ENCODE measurements at regions not wholly inside any gene's neighbourhood (a gene's known extent, or its start where the extent isn't known, plus 50 kb on each side); places are given as distances from the start of the nearest gene placed in this dataset.

DNA sequence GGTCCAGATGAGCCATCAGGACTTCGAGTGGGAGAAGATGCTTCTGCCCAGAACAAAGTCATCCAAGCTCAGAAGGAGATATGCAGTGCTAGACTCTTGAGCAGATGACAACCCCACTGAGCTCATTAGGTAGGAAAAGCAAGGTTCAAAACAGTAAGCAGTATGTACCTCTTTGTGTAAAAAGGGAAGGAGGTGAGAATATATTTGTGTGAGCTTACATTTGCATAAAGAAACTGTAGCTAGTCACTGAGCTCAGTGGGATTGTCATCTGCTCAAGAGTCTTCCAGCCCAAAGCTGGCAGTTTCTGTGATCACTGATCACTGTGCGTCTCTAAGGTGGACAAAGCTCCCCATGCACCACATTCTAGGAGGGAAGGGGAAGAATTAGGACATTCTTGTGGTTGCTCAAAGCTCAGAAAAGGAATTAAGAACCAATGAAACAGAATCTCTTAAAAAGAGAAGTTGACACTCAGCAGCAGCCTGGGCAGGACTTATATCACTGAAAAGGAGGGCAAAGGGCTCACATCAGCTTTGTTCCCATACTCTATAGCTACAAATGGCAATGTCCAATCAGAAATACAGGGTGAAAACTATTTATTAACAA lies 90.0 kb upstream of the MAFB start:
- no peak for ATAC-seq
- Mint-ChIP-seq H3K27ac (no peak overlapping the region), H3K4me1 (peaks cover 7% of the 10 kb centered on the region), H3K36me3 (no peaks in the 10 kb centered on the region), H3K4me3 (no peak overlapping the region), H3K9me3 (no peaks in the 10 kb centered on the region)
- DNase-seq (ENCODE audit: low spot score in 2 of 2), result no peak

GRCh38 chr20:40781327-40782042 lies 92.4 kb upstream of the MAFB start:
- no peak for ATAC-seq
- DNase-seq (ENCODE audit: low spot score in 2 of 2), result no peak
- Mint-ChIP-seq H3K4me3 (no peak overlapping the region), H3K36me3 (no peaks in the 10 kb centered on the region), H3K27ac (no peak overlapping the region), H3K9me3 (peaks cover 2% of the 10 kb centered on the region), H3K4me1 (no peaks in the 10 kb centered on the region)

- no peak for DNase-seq (ENCODE audit: low spot score in 2 of 2)
- Mint-ChIP-seq H3K4me1 (no peaks in the 10 kb centered on the region), H3K4me3 (no peak overlapping the region), H3K36me3 (no peaks in the 10 kb centered on the region), H3K27ac (no peak overlapping the region), H3K9me3 (peaks cover 2% of the 10 kb centered on the region)
- ATAC-seq, result no peak
Measured at GRCh38 chr20:40782043-40782368, 93.0 kb upstream of the MAFB start.

DNA sequence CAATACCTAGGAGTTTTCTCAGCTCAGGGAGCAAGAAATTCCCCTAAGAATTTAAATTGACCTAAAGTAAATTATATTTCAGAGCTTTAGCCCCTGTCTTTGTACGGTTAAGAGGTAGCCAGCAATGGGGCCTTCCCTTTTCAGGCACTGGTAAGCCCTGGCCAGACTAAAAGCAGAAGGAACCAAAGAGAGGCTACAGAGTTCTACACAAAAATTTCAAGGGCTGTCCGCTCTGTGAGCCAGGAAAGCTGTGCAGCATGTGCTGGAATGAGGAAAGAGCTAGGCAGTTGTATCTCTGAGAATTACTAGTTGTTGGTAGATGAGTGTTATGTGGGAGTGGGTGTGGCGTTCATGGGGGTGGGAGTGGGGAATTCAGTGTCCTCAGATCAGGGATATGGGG lies 96.3 kb upstream of the MAFB start:
- no peak overlapping the region for H3K27ac Mint-ChIP-seq
- peaks cover 2% of the 10 kb centered on the region for H3K9me3 Mint-ChIP-seq
- no peak overlapping the region for H3K4me3 Mint-ChIP-seq
- no peaks in the 10 kb centered on the region for H3K4me1 Mint-ChIP-seq
- ATAC-seq (no peak), DNase-seq (ENCODE audit: low spot score in 2 of 2) (no peak)
- H3K36me3 Mint-ChIP-seq, result no peaks in the 10 kb centered on the region

GRCh38 chr20:40786336-40786735 lies 97.3 kb upstream of the MAFB start:
- Mint-ChIP-seq H3K36me3 (no peaks in the 10 kb centered on the region), H3K27ac (no peak overlapping the region), H3K4me1 (no peaks in the 10 kb centered on the region), H3K9me3 (peaks cover 2% of the 10 kb centered on the region), H3K4me3 (no peak overlapping the region)
- ATAC-seq (no peak), DNase-seq (ENCODE audit: low spot score in 2 of 2) (no peak)

- Mint-ChIP-seq H3K4me1 (no peaks in the 10 kb centered on the region), H3K27ac (no peak overlapping the region)
- ATAC-seq, result no peak
Measured at GRCh38 chr20:40787941-40788340, 98.9 kb upstream of the MAFB start.

DNA sequence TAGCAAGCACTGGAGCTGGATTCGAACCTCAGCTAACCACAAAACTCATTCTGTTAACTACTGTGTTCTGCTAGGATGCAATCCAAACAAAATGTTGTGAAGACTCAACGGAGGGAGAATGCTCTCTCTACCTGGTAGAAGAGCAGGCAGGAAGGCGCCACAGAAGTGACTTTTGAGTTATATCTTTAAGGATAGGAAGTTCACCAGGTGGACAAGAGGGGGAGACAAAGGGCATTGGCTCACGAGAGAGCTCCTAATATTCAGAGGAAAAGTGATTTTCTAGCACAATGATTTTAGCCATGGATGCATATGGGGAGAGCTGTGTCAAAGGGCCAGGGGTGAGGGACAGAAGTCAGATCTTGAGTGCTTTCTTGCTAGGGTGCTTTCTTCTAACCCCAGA lies 108.4 kb upstream of the MAFB start:
- no peaks in the 10 kb centered on the region for H3K36me3 Mint-ChIP-seq

More at GRCh38 chr20:40787941-40788340, 98.9 kb upstream of the MAFB start:
- no peak overlapping the region for H3K4me3 Mint-ChIP-seq
- H3K36me3 Mint-ChIP-seq, result no peaks in the 10 kb centered on the region
- H3K9me3 Mint-ChIP-seq, result peaks cover 2% of the 10 kb centered on the region
- no peak for DNase-seq (ENCODE audit: low spot score in 2 of 2)

GRCh38 chr20:40798066-40798465 lies 109.0 kb upstream of the MAFB start:
- DNase-seq (ENCODE audit: low spot score in 2 of 2) (no peak), ATAC-seq (no peak)
- H3K9me3 Mint-ChIP-seq, result no peaks in the 10 kb centered on the region
- H3K4me1 Mint-ChIP-seq, result no peaks in the 10 kb centered on the region
- no peak overlapping the region for H3K4me3 Mint-ChIP-seq
- no peak overlapping the region for H3K27ac Mint-ChIP-seq
- H3K36me3 Mint-ChIP-seq, result no peaks in the 10 kb centered on the region

More for the DNA sequence above, 108.4 kb upstream of the MAFB start:
- H3K9me3 Mint-ChIP-seq, result no peaks in the 10 kb centered on the region
- no peak for ATAC-seq
- no peak overlapping the region for H3K27ac Mint-ChIP-seq
- no peak for DNase-seq (ENCODE audit: low spot score in 2 of 2)
- no peaks in the 10 kb centered on the region for H3K4me1 Mint-ChIP-seq
- no peak overlapping the region for H3K4me3 Mint-ChIP-seq

DNA sequence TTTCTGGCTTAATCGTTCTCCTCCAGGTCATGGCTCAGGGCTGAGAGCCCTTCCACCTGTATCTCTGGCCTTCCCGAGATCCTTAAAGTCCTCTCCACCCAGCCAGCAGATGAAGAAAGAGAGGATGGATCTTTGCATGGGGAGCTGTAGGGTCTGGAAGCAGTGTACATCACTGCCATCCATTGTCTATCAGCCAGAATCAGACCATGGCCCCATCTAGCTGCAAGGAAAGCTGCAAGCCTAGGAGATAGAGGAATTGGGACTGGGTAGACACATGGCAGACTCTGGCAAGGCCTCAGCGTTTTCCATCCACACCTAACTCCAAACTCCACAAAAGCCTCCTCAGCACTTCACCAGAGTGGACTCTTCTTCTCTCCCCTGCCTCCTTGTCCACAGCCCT lies 113.8 kb upstream of the MAFB start:
- no peaks in the 10 kb centered on the region for H3K4me1 Mint-ChIP-seq
- H3K27ac Mint-ChIP-seq, result no peak overlapping the region
- no peaks in the 10 kb centered on the region for H3K36me3 Mint-ChIP-seq
- ATAC-seq, result no peak
- no peaks in the 10 kb centered on the region for H3K9me3 Mint-ChIP-seq
- no peak overlapping the region for H3K4me3 Mint-ChIP-seq
- no peak for DNase-seq (ENCODE audit: low spot score in 2 of 2)

DNA sequence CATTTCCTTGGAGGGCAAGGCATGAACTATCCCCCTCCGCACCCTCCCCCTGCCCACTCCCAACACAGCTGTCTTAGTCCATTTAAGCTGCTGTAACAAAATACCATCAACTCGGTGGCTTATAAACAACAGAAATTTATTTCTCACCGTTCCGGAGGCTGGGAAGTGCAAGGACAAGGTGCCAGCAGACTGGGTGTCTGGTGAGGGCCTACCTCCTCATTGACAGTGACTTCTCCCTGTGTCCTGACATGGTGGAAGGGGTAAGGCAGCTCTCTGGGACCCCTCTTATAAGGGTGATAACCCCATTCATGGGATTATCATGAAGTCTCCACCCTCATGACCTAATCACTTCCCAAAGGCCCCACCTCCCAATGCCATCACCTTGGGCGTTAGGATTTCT lies 114.3 kb upstream of the MAFB start:
- Mint-ChIP-seq H3K36me3 (no peaks in the 10 kb centered on the region), H3K27ac (no peak overlapping the region), H3K9me3 (no peaks in the 10 kb centered on the region), H3K4me3 (no peak overlapping the region), H3K4me1 (no peaks in the 10 kb centered on the region)
- ATAC-seq, result no peak
- DNase-seq (ENCODE audit: low spot score in 2 of 2), result no peak

DNA sequence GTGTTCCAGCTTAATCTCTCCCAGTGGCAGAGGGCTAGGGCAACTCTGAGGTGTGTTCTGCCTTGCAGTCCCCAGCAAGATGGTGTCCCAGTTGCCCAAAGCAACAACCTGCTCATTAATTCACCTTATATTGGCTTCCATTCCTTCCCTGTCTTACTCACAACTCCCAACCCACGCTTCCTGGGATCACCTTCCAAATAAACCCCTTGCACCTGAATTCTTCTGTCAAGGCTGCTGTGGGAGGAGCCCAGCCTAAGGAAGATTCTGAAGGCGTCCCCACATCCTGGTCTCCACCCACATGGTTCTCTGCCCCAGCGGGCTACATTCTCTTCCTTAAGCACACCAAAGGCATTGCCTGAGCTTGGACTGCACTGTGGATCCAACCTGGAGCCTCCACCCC lies 116.6 kb upstream of the MAFB start:
- ATAC-seq, result no peak
- Mint-ChIP-seq H3K27ac (no peak overlapping the region), H3K4me3 (no peak overlapping the region)

DNA sequence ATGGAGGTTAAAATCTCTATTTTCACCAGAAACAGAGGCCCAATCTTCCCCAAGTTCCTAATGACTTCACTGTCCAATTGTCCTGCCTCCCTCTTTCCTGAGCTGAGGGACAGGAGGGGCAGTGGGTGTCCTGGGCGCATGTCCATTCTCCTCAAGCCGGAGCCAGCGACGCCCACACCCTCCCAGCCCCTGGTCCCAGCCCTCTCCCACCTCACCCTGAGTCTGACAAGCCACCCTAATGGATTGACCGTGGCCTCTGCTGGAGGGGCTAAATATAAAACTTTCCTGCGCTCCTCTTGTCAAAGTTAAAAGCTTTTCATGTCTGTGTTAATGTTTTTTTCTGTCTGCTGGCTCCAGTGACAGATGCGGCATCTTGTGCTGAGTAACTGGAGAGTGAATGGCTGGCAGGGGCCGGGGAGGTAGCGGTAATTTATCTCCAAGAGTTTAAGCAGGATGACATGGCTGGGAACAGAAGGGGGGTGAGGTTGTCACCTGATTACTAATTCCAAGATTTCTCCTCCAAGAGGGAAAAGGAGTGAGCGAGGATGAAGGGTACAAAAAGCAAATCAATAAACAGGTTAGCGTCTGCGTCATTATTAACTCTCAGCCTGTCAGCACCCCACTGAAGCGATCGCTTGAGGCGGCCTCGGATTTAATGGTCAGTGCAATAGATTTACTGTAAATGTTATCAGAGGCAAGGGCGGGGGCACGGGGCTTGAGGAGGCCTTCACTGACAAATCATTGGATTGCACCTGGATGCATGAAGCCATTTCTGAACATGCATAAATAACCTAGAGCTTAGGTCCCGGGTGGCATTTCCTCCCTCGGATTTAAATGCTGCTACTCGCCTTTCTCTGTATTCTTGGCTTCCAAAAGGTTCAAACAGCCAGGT lies 118.1 kb upstream of the MAFB start:
- Mint-ChIP-seq H3K9me3 (no peaks in the 10 kb centered on the region), H3K4me1 (no peaks in the 10 kb centered on the region), H3K27ac (no peak overlapping the region), H3K36me3 (no peaks in the 10 kb centered on the region), H3K4me3 (no peak overlapping the region)
- ATAC-seq (no peak), DNase-seq (ENCODE audit: low spot score in 2 of 2) (no peak)

More for the DNA sequence above, 116.6 kb upstream of the MAFB start:
- DNase-seq (ENCODE audit: low spot score in 2 of 2), result no peak
- H3K36me3 Mint-ChIP-seq, result no peaks in the 10 kb centered on the region
- no peaks in the 10 kb centered on the region for H3K9me3 Mint-ChIP-seq
- H3K4me1 Mint-ChIP-seq, result no peaks in the 10 kb centered on the region

DNA sequence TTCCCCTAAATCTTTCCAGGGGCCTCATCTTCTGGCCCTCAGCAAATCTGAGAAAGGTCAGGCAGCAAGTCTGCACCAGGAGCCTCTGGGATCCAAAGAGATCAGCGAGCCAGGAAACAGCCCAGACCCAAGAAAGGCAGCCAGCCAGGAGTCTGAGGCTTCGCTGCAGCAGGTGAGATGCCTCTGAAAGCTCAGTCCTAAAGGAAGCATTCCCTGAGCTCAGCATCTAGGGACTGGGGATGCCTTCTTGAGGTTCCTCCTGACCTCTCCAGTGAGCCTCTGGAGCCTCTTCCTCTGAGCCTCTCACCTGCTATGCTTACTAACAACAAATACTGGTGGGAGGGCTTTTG lies 118.8 kb upstream of the MAFB start:
- H3K4me1 Mint-ChIP-seq, result no peaks in the 10 kb centered on the region
- H3K27ac Mint-ChIP-seq, result no peak overlapping the region
- no peak for ATAC-seq
- no peaks in the 10 kb centered on the region for H3K36me3 Mint-ChIP-seq
- H3K4me3 Mint-ChIP-seq, result no peak overlapping the region
- no peak for DNase-seq (ENCODE audit: low spot score in 2 of 2)
- H3K9me3 Mint-ChIP-seq, result no peaks in the 10 kb centered on the region

DNA sequence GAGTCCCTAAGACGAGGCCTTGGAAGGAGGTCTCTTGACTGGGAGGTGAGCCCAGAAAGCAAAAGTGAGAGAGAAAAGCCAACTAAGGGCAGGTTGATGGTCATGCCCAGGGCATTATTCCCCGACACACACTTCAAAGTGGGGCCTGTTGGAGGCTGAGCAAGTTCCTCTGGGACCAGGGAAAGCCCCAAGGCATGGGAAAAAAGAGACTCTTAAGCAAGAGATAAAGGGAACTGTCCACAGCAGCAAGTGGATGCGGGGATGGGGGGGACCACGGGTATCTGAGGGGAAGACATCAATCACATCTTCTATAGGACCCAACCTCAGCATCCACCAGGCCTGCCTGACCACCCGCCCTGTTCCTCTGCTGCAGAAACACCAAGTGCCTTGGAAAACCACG lies 119.9 kb upstream of the MAFB start:
- no peaks in the 10 kb centered on the region for H3K4me1 Mint-ChIP-seq

DNA sequence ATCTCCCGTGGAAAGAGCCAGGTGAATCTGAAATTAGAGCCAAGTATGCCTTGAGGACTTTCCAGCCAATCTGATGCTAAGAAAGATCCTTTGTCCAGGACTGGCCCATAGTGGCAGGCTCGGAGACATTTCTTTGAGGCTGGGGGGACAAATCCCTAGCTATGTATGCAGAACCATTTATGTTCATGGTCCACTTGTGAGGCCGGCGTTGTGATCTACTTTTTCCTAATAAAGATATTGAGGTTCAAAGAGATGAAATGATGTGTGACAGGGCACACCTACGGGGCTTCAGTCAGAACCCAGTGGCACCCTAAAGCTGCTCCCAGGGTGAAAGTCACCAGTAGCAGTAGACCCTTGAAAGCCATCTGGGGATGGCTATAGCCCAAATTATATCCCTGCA lies 120.3 kb upstream of the MAFB start:
- Mint-ChIP-seq H3K36me3 (no peaks in the 10 kb centered on the region), H3K4me3 (no peak overlapping the region), H3K27ac (no peak overlapping the region), H3K9me3 (no peaks in the 10 kb centered on the region), H3K4me1 (no peaks in the 10 kb centered on the region)
- DNase-seq (ENCODE audit: low spot score in 2 of 2) (no peak), ATAC-seq (no peak)

More for the DNA sequence above, 119.9 kb upstream of the MAFB start:
- Mint-ChIP-seq H3K36me3 (no peaks in the 10 kb centered on the region), H3K9me3 (no peaks in the 10 kb centered on the region), H3K4me3 (no peak overlapping the region), H3K27ac (no peak overlapping the region)
- DNase-seq (ENCODE audit: low spot score in 2 of 2), result no peak
- ATAC-seq, result no peak
